ENCODE measurements at regions not wholly inside any gene's neighbourhood (a gene's known extent, or its start where the extent isn't known, plus 50 kb on each side); places are given as distances from the start of the nearest gene placed in this dataset.

GRCh38 chr6:20020526-20020925, 183.4 kb downstream of the ID4 start:
- CTCF ChIA-PET: interaction anchor here (0.6 kb wide), 1 partner anchor 11 kb away, joined by 6 read pairs; no protein-coding TSS in a partner anchor
- Histone ChIP-seq H2BK5ac (ENCODE audit: low read depth, low read length, poor library complexity, severe bottlenecking) (no peak overlapping the region), H3K4me2 (ENCODE audit: low read depth, low read length) (no peak overlapping the region), H3K9ac (ENCODE audit: low read depth, low read length) (no peak overlapping the region), H4K5ac (ENCODE audit: low read depth, low read length) (no peak overlapping the region), H2BK15ac (ENCODE audit: low read depth, low read length) (no peak overlapping the region), H3K56ac (ENCODE audit: extremely low read depth, insufficient read depth, low read length) (no peak overlapping the region), H3K14ac (replicated peaks; ENCODE audit: low read depth, low read length) (no peak overlapping the region), H3K23ac (ENCODE audit: low read depth, low read length) (no peak overlapping the region), H2AFZ (replicated peaks; ENCODE audit: low read length, poor library complexity) (no peak overlapping the region), H3K4me3 (ENCODE audit: insufficient read depth, low read depth, low read length) (no peak overlapping the region), H4K8ac (ENCODE audit: low read depth in 2 of 2, low read length in 2 of 2) (no peak overlapping the region), H3K18ac (ENCODE audit: low read depth, low read length) (no peak overlapping the region), H3K4ac (ENCODE audit: low read depth, low read length) (no peak overlapping the region), H3K36me3 (ENCODE audit: control insufficient read depth, insufficient read depth, low read length) (no peaks in the 10 kb centered on the region), H2BK120ac (ENCODE audit: low read depth, low read length) (no peak overlapping the region), H2AK5ac (ENCODE audit: low read depth, low read length) (no peak overlapping the region), H3K27ac (ENCODE audit: insufficient read depth, low read length) (no peak overlapping the region), H3K9me1 (ENCODE audit: insufficient read depth, low read length) (no peaks in the 10 kb centered on the region), H3K4me1 (ENCODE audit: control insufficient read depth, insufficient read depth, low read length) (no peaks in the 10 kb centered on the region), H2AK9ac (replicated peaks; ENCODE audit: low read depth, low read length, poor library complexity) (no peak overlapping the region), H4K91ac (ENCODE audit: insufficient read depth, low read depth, low read length) (no peak overlapping the region), H3K79me1 (ENCODE audit: low read depth in 1 of 2, low read length in 2 of 2) (no peaks in the 10 kb centered on the region), H2BK20ac (ENCODE audit: low read depth, low read length) (no peak overlapping the region), H4K20me1 (ENCODE audit: insufficient read depth, low read length) (no peaks in the 10 kb centered on the region), H3K9me3 (ENCODE audit: control insufficient read depth, insufficient read depth, low read length) (peaks cover 3% of the 10 kb centered on the region; the same call in 1 of the 2 replicates), H3K27me3 (ENCODE audit: control insufficient read depth, insufficient read depth, low read length) (no peaks in the 10 kb centered on the region)
- no TSS peak for BruUV-seq (replicated peaks)
- POLR2A ChIA-PET (ENCODE audit: unreplicated experiment): no interaction called here
- intact Hi-C loops (cut with micrococcal nuclease) (no loop called here), in situ Hi-C loops (cut with MboI; ENCODE audit: low sequenced_read_pairs) (no loop called here), dilution Hi-C loops (cut with HindIII; ENCODE audit: low sequenced_read_pairs, unreplicated experiment) (no loop called here)
- ATAC-seq (ENCODE audit: low read depth): no peak
- no CpG with 5 or more reads among the region's 1 CpG for WGBS, 2 experiments (ENCODE audit: extremely low coverage in 2 of 2, insufficient read length in 1 of 2)
- no peak for DNase-seq
- TF ChIP-seq BHLHE40 (IDR thresholded peaks at IDR 0.05; ENCODE audit: low read depth, low read length) (no peak), POLR2A (IDR thresholded peaks at IDR 0.05; ENCODE audit: low read depth, low read length) (no peak), RFX5 (IDR thresholded peaks at IDR 0.05; ENCODE audit: low read depth, low read length) (no peak), SMC3 (IDR thresholded peaks at IDR 0.05; ENCODE audit: low read depth, low read length) (no peak), ELK1 (IDR thresholded peaks at IDR 0.05; ENCODE audit: borderline replicate concordance, low read depth, low read length) (no peak), CHD1 (IDR thresholded peaks at IDR 0.05; ENCODE audit: low read depth, low read length) (no peak), MAFK (IDR thresholded peaks at IDR 0.05; ENCODE audit: low read depth, low read length) (no peak), MAZ (IDR thresholded peaks at IDR 0.05; ENCODE audit: borderline replicate concordance, low read depth, low read length) (no peak), CEBPB (IDR thresholded peaks at IDR 0.05; ENCODE audit: low read depth, low read length) (no peak), MXI1 (IDR thresholded peaks at IDR 0.05; ENCODE audit: borderline replicate concordance, low read depth, low read length) (no peak), NFE2L2 (IDR thresholded peaks at IDR 0.05; ENCODE audit: low read depth, low read length) (no peak), FOS (IDR thresholded peaks at IDR 0.05; ENCODE audit: low read depth, low read length) (no peak), RAD21 (IDR thresholded peaks at IDR 0.05; ENCODE audit: low read length) (no peak), RCOR1 (IDR thresholded peaks at IDR 0.05; ENCODE audit: insufficient replicate concordance, low read length) (no peak)
- TF ChIP-seq, protein P1, sequence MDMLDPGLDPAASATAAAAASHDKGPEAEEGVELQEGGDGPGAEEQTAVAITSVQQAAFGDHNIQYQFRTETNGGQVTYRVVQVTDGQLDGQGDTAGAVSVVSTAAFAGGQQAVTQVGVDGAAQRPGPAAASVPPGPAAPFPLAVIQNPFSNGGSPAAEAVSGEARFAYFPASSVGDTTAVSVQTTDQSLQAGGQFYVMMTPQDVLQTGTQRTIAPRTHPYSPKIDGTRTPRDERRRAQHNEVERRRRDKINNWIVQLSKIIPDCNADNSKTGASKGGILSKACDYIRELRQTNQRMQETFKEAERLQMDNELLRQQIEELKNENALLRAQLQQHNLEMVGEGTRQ (IDR thresholded peaks at IDR 0.05; ENCODE audit: low read depth, low read length): no peak
- TF ChIP-seq, protein P2, sequence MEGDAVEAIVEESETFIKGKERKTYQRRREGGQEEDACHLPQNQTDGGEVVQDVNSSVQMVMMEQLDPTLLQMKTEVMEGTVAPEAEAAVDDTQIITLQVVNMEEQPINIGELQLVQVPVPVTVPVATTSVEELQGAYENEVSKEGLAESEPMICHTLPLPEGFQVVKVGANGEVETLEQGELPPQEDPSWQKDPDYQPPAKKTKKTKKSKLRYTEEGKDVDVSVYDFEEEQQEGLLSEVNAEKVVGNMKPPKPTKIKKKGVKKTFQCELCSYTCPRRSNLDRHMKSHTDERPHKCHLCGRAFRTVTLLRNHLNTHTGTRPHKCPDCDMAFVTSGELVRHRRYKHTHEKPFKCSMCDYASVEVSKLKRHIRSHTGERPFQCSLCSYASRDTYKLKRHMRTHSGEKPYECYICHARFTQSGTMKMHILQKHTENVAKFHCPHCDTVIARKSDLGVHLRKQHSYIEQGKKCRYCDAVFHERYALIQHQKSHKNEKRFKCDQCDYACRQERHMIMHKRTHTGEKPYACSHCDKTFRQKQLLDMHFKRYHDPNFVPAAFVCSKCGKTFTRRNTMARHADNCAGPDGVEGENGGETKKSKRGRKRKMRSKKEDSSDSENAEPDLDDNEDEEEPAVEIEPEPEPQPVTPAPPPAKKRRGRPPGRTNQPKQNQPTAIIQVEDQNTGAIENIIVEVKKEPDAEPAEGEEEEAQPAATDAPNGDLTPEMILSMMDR (conservative IDR thresholded peaks at IDR 0.05; ENCODE audit: low read depth, low read length): no peak
